ENCODE measurements at regions not wholly inside any gene's neighbourhood (a gene's known extent, or its start where the extent isn't known, plus 50 kb on each side); places are given as distances from the start of the nearest gene placed in this dataset.

GRCh38 chr13:97140611-97141010 is 81.5 kb upstream of the MBNL2 start:
- TF ChIP-seq REST (IDR thresholded peaks at IDR 0.05; ENCODE audit: low read depth) (no peak), FOXM1 (IDR thresholded peaks at IDR 0.05; ENCODE audit: borderline replicate concordance, low read depth) (no peak), YY1 (IDR thresholded peaks at IDR 0.05; ENCODE audit: low read depth) (no peak), MAX (IDR thresholded peaks at IDR 0.05) (no peak)

- TF ChIP-seq MAX (IDR thresholded peaks at IDR 0.05) (no peak), EGR1 (IDR thresholded peaks at IDR 0.05) (no peak), FOXM1 (IDR thresholded peaks at IDR 0.05; ENCODE audit: borderline replicate concordance, low read depth) (no peak), EP300 (IDR thresholded peaks at IDR 0.05; ENCODE audit: borderline replicate concordance) (no peak), REST (IDR thresholded peaks at IDR 0.05; ENCODE audit: low read depth) (no peak), ZBTB7A (IDR thresholded peaks at IDR 0.05; ENCODE audit: low read depth) (no peak), RAD21 (IDR thresholded peaks at IDR 0.05; ENCODE audit: low read depth) (no peak), TCF12 (IDR thresholded peaks at IDR 0.05; ENCODE audit: low read depth) (no peak), CREB1 (IDR thresholded peaks at IDR 0.05; ENCODE audit: low read depth) (no peak), TAF1 (IDR thresholded peaks at IDR 0.05; ENCODE audit: low read depth) (no peak), CEBPB (IDR thresholded peaks at IDR 0.05) (no peak), USF1 (IDR thresholded peaks at IDR 0.05) (no peak), TEAD4 (IDR thresholded peaks at IDR 0.05) (no peak), NFIC (IDR thresholded peaks at IDR 0.05) (no peak), YY1 (IDR thresholded peaks at IDR 0.05; ENCODE audit: low read depth) (no peak)
These were observed 81.0 kb upstream of the MBNL2 start for GRCh38 chr13:97141097-97141496.

GRCh38 chr13:97141564-97142005 is 80.5 kb upstream of the MBNL2 start:
- TF ChIP-seq ZBTB7A (IDR thresholded peaks at IDR 0.05; ENCODE audit: low read depth) (no peak), RAD21 (IDR thresholded peaks at IDR 0.05; ENCODE audit: low read depth) (no peak; the same call in 1 of the 2 replicates), USF1 (IDR thresholded peaks at IDR 0.05) (no peak), EGR1 (IDR thresholded peaks at IDR 0.05) (no peak), CREB1 (IDR thresholded peaks at IDR 0.05; ENCODE audit: low read depth) (no peak), FOXM1 (IDR thresholded peaks at IDR 0.05; ENCODE audit: borderline replicate concordance, low read depth) (no peak), NFIC (IDR thresholded peaks at IDR 0.05) (no peak), TCF12 (IDR thresholded peaks at IDR 0.05; ENCODE audit: low read depth) (peak; percentile 35; the same call in 1 of the 2 replicates), CEBPB (IDR thresholded peaks at IDR 0.05) (no peak), TEAD4 (IDR thresholded peaks at IDR 0.05) (peak; percentile 79), EP300 (IDR thresholded peaks at IDR 0.05; ENCODE audit: borderline replicate concordance) (no peak), MAX (IDR thresholded peaks at IDR 0.05) (no peak; the same call in 1 of the 2 replicates), TAF1 (IDR thresholded peaks at IDR 0.05; ENCODE audit: low read depth) (no peak), YY1 (IDR thresholded peaks at IDR 0.05; ENCODE audit: low read depth) (no peak)

GRCh38 chr13:97142452-97142851 is 79.7 kb upstream of the MBNL2 start:
- TF ChIP-seq TEAD4 (IDR thresholded peaks at IDR 0.05) = no peak

GRCh38 chr13:97145057-97145456 is 77.1 kb upstream of the MBNL2 start:
- TF ChIP-seq MAX (IDR thresholded peaks at IDR 0.05) (no peak), NFIC (IDR thresholded peaks at IDR 0.05) (no peak), USF1 (IDR thresholded peaks at IDR 0.05) (no peak), TAF1 (IDR thresholded peaks at IDR 0.05; ENCODE audit: low read depth) (no peak), FOXM1 (IDR thresholded peaks at IDR 0.05; ENCODE audit: borderline replicate concordance, low read depth) (no peak), EGR1 (IDR thresholded peaks at IDR 0.05) (no peak), TCF12 (IDR thresholded peaks at IDR 0.05; ENCODE audit: low read depth) (no peak)

- no peak for TF ChIP-seq EP300 (IDR thresholded peaks at IDR 0.05; ENCODE audit: borderline replicate concordance)
- TF ChIP-seq YY1 (IDR thresholded peaks at IDR 0.05; ENCODE audit: low read depth) = no peak
- no peak for TF ChIP-seq TAF1 (IDR thresholded peaks at IDR 0.05; ENCODE audit: low read depth)
- TF ChIP-seq NFIC (IDR thresholded peaks at IDR 0.05) = no peak
- TF ChIP-seq MAX (IDR thresholded peaks at IDR 0.05) = no peak
- TF ChIP-seq ZBTB7A (IDR thresholded peaks at IDR 0.05; ENCODE audit: low read depth) = no peak
- TF ChIP-seq USF1 (IDR thresholded peaks at IDR 0.05) = no peak
- TF ChIP-seq FOXM1 (IDR thresholded peaks at IDR 0.05; ENCODE audit: borderline replicate concordance, low read depth) = no peak
- no peak for TF ChIP-seq CEBPB (IDR thresholded peaks at IDR 0.05)
- TF ChIP-seq RAD21 (IDR thresholded peaks at IDR 0.05; ENCODE audit: low read depth) = no peak
These were observed 73.2 kb upstream of the MBNL2 start for GRCh38 chr13:97148894-97149293.

Data from Ishikawa (cell line).